GM12874 (cell line): ENCODE measurements at regions not wholly inside any gene's neighbourhood (a gene's known extent, or its start where the extent isn't known, plus 50 kb on each side); places are given as distances from the start of the nearest gene placed in this dataset.
A peak's percentile ranks its signal among the peaks of the same experiment; 100 is the strongest.

Source experiments
- TF ChIP-seq, protein P1 (sequence below): IDR thresholded peaks from 2 replicates; pipeline ENCODE4 v1.5.1; 2011; ENCODE audit warnings: low read depth, mild to moderate bottlenecking, control low read depth, low read length, moderate library complexity; ENCODE audit not compliant: insufficient read depth

DNA sequence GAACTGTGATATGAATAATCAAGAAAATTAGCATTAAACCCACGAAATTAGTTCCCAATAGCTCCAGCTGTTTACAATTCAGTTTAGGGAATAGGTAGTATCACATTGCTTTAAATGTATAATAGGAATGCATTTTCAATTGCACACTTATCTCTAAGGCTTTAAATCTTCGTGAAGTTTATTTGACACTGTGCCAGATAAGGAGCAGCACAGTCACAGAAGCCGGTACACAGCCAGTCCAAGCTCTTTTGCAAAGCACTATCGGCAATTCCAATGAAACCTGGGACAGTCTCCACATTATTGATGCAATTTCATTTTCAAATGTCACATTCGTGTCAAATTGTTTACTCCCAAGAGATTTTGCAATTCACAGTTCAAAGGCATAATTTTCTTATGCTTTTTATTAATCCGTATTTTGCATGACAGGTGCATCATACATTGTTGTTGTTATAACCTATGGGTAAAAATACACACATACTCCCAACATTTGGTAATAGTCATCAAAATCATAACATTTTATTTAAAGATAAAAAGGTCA is 602.8 kb downstream of the RPS29 start:
- TF ChIP-seq, protein P1, sequence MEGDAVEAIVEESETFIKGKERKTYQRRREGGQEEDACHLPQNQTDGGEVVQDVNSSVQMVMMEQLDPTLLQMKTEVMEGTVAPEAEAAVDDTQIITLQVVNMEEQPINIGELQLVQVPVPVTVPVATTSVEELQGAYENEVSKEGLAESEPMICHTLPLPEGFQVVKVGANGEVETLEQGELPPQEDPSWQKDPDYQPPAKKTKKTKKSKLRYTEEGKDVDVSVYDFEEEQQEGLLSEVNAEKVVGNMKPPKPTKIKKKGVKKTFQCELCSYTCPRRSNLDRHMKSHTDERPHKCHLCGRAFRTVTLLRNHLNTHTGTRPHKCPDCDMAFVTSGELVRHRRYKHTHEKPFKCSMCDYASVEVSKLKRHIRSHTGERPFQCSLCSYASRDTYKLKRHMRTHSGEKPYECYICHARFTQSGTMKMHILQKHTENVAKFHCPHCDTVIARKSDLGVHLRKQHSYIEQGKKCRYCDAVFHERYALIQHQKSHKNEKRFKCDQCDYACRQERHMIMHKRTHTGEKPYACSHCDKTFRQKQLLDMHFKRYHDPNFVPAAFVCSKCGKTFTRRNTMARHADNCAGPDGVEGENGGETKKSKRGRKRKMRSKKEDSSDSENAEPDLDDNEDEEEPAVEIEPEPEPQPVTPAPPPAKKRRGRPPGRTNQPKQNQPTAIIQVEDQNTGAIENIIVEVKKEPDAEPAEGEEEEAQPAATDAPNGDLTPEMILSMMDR, result no peak

DNA sequence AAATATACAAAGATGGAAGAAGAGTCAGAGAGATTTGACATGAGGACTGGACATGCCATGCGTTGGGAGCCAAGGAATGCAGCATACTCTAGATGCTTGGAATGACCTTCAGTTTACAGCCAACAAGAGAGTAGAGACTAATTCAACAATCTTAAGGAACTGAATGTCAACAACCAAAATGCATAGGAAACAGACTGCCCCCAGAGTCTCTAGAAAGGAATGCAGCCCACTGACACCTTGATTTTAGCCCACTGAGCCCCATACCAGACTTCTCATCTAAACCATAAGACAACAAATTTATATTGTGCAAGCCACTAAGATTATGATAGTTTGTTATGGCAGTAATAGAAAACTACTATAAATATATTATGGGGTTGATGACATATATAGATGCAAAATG is 611.2 kb downstream of the RPS29 start:
- TF ChIP-seq, protein P1, result peak; percentile 18; the same call in 1 of the 2 replicates

- TF ChIP-seq, protein P1, result no peak
Measured at GRCh38 chr14:48973151-48973550, 613.0 kb downstream of the RPS29 start.

DNA sequence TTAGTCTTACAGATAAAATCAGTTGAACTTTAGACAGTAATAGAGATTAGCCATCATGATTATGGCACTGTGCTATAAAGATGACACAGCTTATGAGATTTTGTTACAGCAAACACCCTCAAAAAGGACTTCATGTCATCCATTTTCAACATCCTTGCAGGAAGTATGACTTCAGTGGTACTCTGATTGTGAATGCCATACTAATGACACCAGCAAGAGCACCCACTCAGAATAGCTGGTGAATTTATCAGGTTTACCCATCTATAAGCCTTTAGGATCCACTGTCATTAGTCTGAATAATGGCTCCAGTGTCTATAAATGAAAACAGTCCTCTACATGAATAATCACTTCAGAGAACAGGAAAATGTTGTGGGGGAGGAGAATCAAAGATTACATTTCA is 615.2 kb downstream of the RPS29 start:
- TF ChIP-seq, protein P1, result no peak

- TF ChIP-seq, protein P1, result no peak
Measured at GRCh38 chr14:48967419-48967818, 618.8 kb downstream of the RPS29 start.

DNA sequence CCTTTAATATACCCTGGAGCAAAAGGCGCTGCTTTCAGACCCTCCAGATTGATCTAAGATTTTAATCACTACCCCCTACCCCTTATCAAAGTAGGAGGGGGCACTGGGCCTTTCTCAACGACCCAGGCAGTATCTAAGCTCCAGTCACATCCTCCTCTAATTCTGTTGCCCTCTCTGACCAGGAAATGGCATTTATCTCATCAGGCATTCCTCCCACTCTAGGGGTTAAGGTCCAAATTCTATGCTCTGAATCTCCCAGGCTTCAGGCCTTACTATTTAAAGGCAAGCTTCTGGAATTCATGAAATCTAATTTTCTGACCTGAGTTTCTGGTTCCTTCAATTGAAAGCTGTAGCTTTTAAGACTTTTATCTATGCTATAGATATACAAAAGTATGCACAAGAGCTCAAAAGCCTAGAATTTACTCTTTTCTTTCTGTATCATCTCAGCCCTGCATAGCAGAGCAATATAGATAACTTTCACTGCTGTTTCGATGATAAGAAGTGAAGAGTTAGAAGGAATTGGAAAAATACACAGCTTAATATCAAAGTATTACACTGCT is 622.9 kb downstream of the RPS29 start:
- TF ChIP-seq, protein P1, result no peak

GRCh38 chr14:48957486-48957885 is 628.7 kb downstream of the RPS29 start:
- TF ChIP-seq, protein P1, result no peak

GRCh38 chr14:48955857-48956256 is 630.3 kb downstream of the RPS29 start:
- TF ChIP-seq, protein P1, result no peak
